ENCODE measurements at regions not wholly inside any gene's neighbourhood (a gene's known extent, or its start where the extent isn't known, plus 50 kb on each side); places are given as distances from the start of the nearest gene placed in this dataset.

DNA sequence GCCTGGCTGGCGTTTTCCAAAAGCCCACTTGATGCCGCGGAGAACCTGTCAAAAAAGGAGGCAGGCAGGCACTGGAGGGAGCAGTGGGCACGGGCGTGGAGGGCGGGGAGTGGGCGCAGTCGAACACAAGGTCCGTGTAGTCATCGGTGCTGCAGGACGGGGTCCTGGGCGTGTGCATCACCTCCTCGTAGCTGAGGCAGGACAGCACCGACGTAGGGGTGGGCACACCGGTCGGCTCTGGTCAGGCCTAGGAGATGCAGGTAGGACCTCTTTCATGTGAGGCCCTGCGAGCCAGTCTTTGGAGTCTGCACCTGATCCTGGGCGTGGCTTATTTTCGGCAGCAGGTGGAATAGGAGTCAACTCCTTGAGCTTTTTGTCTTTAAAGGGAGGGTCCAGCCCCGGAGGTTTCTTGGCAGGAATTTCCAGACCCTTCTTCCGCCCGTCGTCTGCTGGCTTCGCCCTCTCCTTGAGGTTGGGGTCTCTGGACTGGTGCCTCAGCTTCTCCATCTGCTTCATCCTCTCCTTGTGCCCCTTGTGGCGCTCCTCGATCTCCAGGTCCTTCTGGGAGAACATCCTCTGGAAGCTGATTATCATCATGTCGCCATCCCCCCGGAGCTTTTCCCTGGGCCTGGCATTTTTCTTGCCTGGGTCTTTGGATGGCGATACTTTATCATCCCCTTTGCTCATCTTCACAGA lies 892.5 kb upstream of the LRRTM1 start:
- ATAC-seq (no peak), FAIRE-seq (no peak), DNase-seq (ENCODE audit: low read depth, low spot score) (no peak)
- Histone ChIP-seq H3K9me3 (replicated peaks; ENCODE audit: control insufficient read depth, insufficient read depth, low read length) (no peaks in the 10 kb centered on the region; the same call in 2 of the 3 replicates), H2AFZ (ENCODE audit: control insufficient read depth, low read depth, low read length) (no peak overlapping the region), H4K20me1 (ENCODE audit: control insufficient read depth, insufficient read depth) (no peaks in the 10 kb centered on the region), H3K4me3 (no peak overlapping the region), H3K4me2 (ENCODE audit: control insufficient read depth, insufficient read depth) (no peak overlapping the region), H3K4me1 (ENCODE audit: control insufficient read depth, insufficient read depth, low read length) (no peaks in the 10 kb centered on the region), H3K27ac (ENCODE audit: control insufficient read depth, insufficient read depth) (no peak overlapping the region), H3K9ac (ENCODE audit: control insufficient read depth, insufficient read depth, low read length) (no peak overlapping the region), H3K79me2 (ENCODE audit: control insufficient read depth, insufficient read depth, low read length) (no peaks in the 10 kb centered on the region), H3K27me3 (replicated peaks in 1 of 2; ENCODE audit: control insufficient read depth in 2 of 2, insufficient read depth in 2 of 2, low read length in 1 of 2) (no peaks in the 10 kb centered on the region), H3K36me3 (ENCODE audit: control insufficient read depth in 2 of 2, insufficient read depth in 2 of 2, low read length in 1 of 2) (no peaks in the 10 kb centered on the region)
- ChIA-PET POLR2A (no interaction called here), CTCF (no interaction called here), SMC1A (ENCODE audit: uncharacterized antibody, unreplicated experiment) (no interaction called here), RAD21 (ENCODE audit: unreplicated experiment) (no interaction called here)
- in situ Hi-C loops (cut with MboI), result no loop called here
- WGBS (ENCODE audit: insufficient coverage, insufficient replicate concordance, low lambda C conversion rate, missing lambda C conversion rate), result 57% methylated on average over 29 of the region's 30 CpGs
- intact Hi-C loops (cut with micrococcal nuclease; ENCODE audit: unreplicated experiment), result no loop called here
- BruUV-seq (replicated peaks), result no TSS peak
- no peak for TF ChIP-seq IRF4 (IDR thresholded peaks at IDR 0.05; ENCODE audit: low read depth, low read length)
- no peak for TF ChIP-seq SP1 (IDR thresholded peaks at IDR 0.05; ENCODE audit: low read depth, low read length)
- TF ChIP-seq SIX5 (IDR thresholded peaks at IDR 0.05; ENCODE audit: low read depth, low read length, severe bottlenecking), result no peak
- no peak for TF ChIP-seq ZNF24 (IDR thresholded peaks at IDR 0.05)
- no peak for TF ChIP-seq STAT1 (conservative IDR thresholded peaks at IDR 0.05)
- TF ChIP-seq, protein P1, sequence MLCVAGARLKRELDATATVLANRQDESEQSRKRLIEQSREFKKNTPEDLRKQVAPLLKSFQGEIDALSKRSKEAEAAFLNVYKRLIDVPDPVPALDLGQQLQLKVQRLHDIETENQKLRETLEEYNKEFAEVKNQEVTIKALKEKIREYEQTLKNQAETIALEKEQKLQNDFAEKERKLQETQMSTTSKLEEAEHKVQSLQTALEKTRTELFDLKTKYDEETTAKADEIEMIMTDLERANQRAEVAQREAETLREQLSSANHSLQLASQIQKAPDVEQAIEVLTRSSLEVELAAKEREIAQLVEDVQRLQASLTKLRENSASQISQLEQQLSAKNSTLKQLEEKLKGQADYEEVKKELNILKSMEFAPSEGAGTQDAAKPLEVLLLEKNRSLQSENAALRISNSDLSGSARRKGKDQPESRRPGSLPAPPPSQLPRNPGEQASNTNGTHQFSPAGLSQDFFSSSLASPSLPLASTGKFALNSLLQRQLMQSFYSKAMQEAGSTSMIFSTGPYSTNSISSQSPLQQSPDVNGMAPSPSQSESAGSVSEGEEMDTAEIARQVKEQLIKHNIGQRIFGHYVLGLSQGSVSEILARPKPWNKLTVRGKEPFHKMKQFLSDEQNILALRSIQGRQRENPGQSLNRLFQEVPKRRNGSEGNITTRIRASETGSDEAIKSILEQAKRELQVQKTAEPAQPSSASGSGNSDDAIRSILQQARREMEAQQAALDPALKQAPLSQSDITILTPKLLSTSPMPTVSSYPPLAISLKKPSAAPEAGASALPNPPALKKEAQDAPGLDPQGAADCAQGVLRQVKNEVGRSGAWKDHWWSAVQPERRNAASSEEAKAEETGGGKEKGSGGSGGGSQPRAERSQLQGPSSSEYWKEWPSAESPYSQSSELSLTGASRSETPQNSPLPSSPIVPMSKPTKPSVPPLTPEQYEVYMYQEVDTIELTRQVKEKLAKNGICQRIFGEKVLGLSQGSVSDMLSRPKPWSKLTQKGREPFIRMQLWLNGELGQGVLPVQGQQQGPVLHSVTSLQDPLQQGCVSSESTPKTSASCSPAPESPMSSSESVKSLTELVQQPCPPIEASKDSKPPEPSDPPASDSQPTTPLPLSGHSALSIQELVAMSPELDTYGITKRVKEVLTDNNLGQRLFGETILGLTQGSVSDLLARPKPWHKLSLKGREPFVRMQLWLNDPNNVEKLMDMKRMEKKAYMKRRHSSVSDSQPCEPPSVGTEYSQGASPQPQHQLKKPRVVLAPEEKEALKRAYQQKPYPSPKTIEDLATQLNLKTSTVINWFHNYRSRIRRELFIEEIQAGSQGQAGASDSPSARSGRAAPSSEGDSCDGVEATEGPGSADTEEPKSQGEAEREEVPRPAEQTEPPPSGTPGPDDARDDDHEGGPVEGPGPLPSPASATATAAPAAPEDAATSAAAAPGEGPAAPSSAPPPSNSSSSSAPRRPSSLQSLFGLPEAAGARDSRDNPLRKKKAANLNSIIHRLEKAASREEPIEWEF (IDR thresholded peaks at IDR 0.05; ENCODE audit: insufficient replicate concordance, low read depth, low read length), result no peak
- TF ChIP-seq HDGF (IDR thresholded peaks at IDR 0.05), result no peak
- no peak for TF ChIP-seq RB1 (IDR thresholded peaks at IDR 0.05; ENCODE audit: borderline replicate concordance)
- TF ChIP-seq MXI1 (IDR thresholded peaks at IDR 0.05; ENCODE audit: low read depth, low read length), result no peak
- no peak for TF ChIP-seq STAT3 (IDR thresholded peaks at IDR 0.05; ENCODE audit: low read depth, low read length)
- TF ChIP-seq, protein P2, sequence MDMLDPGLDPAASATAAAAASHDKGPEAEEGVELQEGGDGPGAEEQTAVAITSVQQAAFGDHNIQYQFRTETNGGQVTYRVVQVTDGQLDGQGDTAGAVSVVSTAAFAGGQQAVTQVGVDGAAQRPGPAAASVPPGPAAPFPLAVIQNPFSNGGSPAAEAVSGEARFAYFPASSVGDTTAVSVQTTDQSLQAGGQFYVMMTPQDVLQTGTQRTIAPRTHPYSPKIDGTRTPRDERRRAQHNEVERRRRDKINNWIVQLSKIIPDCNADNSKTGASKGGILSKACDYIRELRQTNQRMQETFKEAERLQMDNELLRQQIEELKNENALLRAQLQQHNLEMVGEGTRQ (IDR thresholded peaks at IDR 0.05; ENCODE audit: borderline replicate concordance, low read depth, low read length), result no peak
- TF ChIP-seq KAT2A (conservative IDR thresholded peaks at IDR 0.05; ENCODE audit: control insufficient read depth, low read depth, low read length), result no peak
- TF ChIP-seq, protein P3, sequence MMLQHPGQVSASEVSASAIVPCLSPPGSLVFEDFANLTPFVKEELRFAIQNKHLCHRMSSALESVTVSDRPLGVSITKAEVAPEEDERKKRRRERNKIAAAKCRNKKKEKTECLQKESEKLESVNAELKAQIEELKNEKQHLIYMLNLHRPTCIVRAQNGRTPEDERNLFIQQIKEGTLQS (IDR thresholded peaks at IDR 0.05; ENCODE audit: borderline replicate concordance, extremely low read depth, low read depth, low read length), result no peak
- TF ChIP-seq SMARCA5 (IDR thresholded peaks at IDR 0.05), result no peak
- TF ChIP-seq SIN3A (IDR thresholded peaks at IDR 0.05; ENCODE audit: low read depth, low read length), result no peak
- TF ChIP-seq, protein P4, sequence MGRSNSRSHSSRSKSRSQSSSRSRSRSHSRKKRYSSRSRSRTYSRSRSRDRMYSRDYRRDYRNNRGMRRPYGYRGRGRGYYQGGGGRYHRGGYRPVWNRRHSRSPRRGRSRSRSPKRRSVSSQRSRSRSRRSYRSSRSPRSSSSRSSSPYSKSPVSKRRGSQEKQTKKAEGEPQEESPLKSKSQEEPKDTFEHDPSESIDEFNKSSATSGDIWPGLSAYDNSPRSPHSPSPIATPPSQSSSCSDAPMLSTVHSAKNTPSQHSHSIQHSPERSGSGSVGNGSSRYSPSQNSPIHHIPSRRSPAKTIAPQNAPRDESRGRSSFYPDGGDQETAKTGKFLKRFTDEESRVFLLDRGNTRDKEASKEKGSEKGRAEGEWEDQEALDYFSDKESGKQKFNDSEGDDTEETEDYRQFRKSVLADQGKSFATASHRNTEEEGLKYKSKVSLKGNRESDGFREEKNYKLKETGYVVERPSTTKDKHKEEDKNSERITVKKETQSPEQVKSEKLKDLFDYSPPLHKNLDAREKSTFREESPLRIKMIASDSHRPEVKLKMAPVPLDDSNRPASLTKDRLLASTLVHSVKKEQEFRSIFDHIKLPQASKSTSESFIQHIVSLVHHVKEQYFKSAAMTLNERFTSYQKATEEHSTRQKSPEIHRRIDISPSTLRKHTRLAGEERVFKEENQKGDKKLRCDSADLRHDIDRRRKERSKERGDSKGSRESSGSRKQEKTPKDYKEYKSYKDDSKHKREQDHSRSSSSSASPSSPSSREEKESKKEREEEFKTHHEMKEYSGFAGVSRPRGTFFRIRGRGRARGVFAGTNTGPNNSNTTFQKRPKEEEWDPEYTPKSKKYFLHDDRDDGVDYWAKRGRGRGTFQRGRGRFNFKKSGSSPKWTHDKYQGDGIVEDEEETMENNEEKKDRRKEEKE (IDR thresholded peaks at IDR 0.05), result no peak
- no peak for TF ChIP-seq BACH1 (IDR thresholded peaks at IDR 0.05; ENCODE audit: borderline replicate concordance)
